PC-3 (cell line): ENCODE measurements at regions not wholly inside any gene's neighbourhood (a gene's known extent, or its start where the extent isn't known, plus 50 kb on each side); places are given as distances from the start of the nearest gene placed in this dataset.
"Not testable (repeated sequence)": the region's sequence is repeated elsewhere in the genome, so short reads cannot be mapped to it uniquely, and the experiment has no call there.

ENCODE experiments used
- ATAC-seq: fragments of 200-7000 bp; cut with Tn5 transposase; 2 replicates; pipeline ENCODE4 v1.9.1; 2020; ENCODE audit warnings: mild to moderate bottlenecking, moderate library complexity
- BruUV-seq: library from RNA; stranded (reverse); fragments of 400-500 nt; replicated peaks from 2 replicates; lab custom pipeline; 2021; lab: Mats Ljungman, UMichigan
- CTCF ChIA-PET: fragments of 300-600 bp; sonication (Branson Sonifier 250); formaldehyde crosslinking; loops from one replicate; lab custom pipeline; 2022; ENCODE audit warnings: antibody characterized with exemption; lab: Charles Lee
- POLR2A ChIA-PET: fragments of 300-600 bp; sonication (Branson Sonifier 250); formaldehyde crosslinking; loops from one replicate; lab custom pipeline; 2022; ENCODE audit warnings: antibody characterized with exemption; ENCODE audit not compliant: unreplicated experiment; lab: Charles Lee
- DNase-seq: peaks from one replicate; pipeline ENCODE4 v3.0.0-alpha.2; 2015
- H2AFZ ChIP-seq: fragments of 300-600 bp; sonication (generic); 2 replicates; pipeline ENCODE4 v1.6.0; 2016; ENCODE audit warnings: antibody characterized with exemption, low read length
- H3F3A ChIP-seq: fragments of 300-600 bp; sonication (generic); one replicate; pipeline ENCODE4 v1.6.0; 2017; ENCODE audit warnings: antibody characterized with exemption, low read length, control low read depth, mild to moderate bottlenecking; ENCODE audit not compliant: unreplicated experiment
- H3K27ac ChIP-seq: fragments of 300-600 bp; sonication (generic); 2 replicates; pipeline ENCODE4 v1.5.1; 2016; ENCODE audit warnings: mild to moderate bottlenecking, low read length
- H3K27me3 ChIP-seq: fragments of 300-600 bp; sonication (generic); 2 replicates; pipeline ENCODE4 v1.6.1; 2016; ENCODE audit warnings: low read length, mixed read lengths
- H3K36me3 ChIP-seq: fragments of 300-600 bp; sonication (generic); 2 replicates; pipeline ENCODE4 v1.6.1; 2016; ENCODE audit warnings: low read depth, mixed run types, low read length, mixed read lengths
- H3K4me1 ChIP-seq: fragments of 300-600 bp; sonication (generic); 2 replicates; pipeline ENCODE4 v1.5.1; 2016; ENCODE audit warnings: low read length; ENCODE audit not compliant: insufficient read depth
- H3K4me2 ChIP-seq: fragments of 300-600 bp; sonication (generic); 2 replicates; pipeline ENCODE4 v1.6.0; 2016; ENCODE audit warnings: low read length
- H3K4me3 ChIP-seq: fragments of 300-600 bp; sonication (generic); 2 replicates; pipeline ENCODE4 v1.5.1; 2016; ENCODE audit warnings: mild to moderate bottlenecking, low read length, mixed read lengths
- H3K79me2 ChIP-seq: fragments of 300-600 bp; sonication (generic); 2 replicates; pipeline ENCODE4 v1.6.1; 2017; ENCODE audit warnings: low read length, mixed read lengths
- H3K9ac ChIP-seq: fragments of 300-600 bp; sonication (generic); 2 replicates; pipeline ENCODE4 v1.6.0; 2016; ENCODE audit warnings: mild to moderate bottlenecking, low read length
- H3K9me2 ChIP-seq: fragments of 300-600 bp; sonication (generic); replicated peaks from 2 replicates; pipeline ENCODE4 v1.6.1; 2016; ENCODE audit warnings: mixed run types, low read length, mixed read lengths
- H3K9me3 ChIP-seq: fragments of 300-600 bp; sonication (generic); 2 replicates; pipeline ENCODE4 v1.6.1; 2016; ENCODE audit warnings: low read length, mixed read lengths
- H4K20me1 ChIP-seq: fragments of 300-600 bp; sonication (generic); 2 replicates; pipeline ENCODE4 v1.6.1; 2016; ENCODE audit warnings: low read length, mixed read lengths
- EZH2 ChIP-seq: fragments of 300-600 bp; sonication (generic); IDR thresholded peaks from one replicate; pipeline ENCODE4 v1.6.1; 2017; ENCODE audit warnings: antibody characterized with exemption, mild to moderate bottlenecking, low read length; ENCODE audit not compliant: unreplicated experiment
- EZH2phosphoT487 ChIP-seq: fragments of 300-600 bp; sonication (generic); IDR thresholded peaks from 2 replicates; pipeline ENCODE4 v1.6.1; 2018; ENCODE audit warnings: mild to moderate bottlenecking, antibody characterized with exemption, low read length, borderline replicate concordance
- intact Hi-C: fragments of 100-400 bp; cut with micrococcal nuclease; formaldehyde crosslinking; loops from 2 replicates; pipeline ENCODE4 v1.9.0; 2023
- TF ChIP-seq, protein P1 (sequence below): fragments of 300-600 bp; sonication (generic); conservative IDR thresholded peaks from 2 replicates; pipeline ENCODE4 v1.5.1; 2017; ENCODE audit warnings: antibody characterized with exemption, low read depth, mild to moderate bottlenecking, low read length

DNA sequence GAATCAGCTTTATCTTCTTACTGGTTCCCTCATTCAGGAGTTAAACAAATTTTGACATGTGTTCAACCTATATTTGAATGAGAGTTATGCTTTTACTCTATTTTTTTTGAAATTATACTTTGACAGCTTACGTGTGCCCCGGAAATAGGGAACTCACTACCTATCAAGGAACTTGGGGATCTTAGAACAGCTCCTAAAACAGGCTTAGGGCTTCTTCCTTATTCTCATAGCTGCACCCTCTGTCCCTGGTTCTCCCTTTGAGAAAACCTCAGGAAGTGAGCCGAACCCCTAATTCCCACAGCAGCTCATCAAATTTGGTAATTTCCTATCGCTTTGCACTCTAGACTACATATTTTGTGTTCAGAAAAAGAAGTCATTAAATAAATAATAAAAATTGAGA lies 81.2 kb upstream of the RUNX3 start:
- DNase-seq (no peak), ATAC-seq (no peak)
- no peak overlapping the region for H3K27ac ChIP-seq
- no peaks in the 10 kb centered on the region for H3K9me2 ChIP-seq
- no peaks in the 10 kb centered on the region for H3K79me2 ChIP-seq
- H3K9ac ChIP-seq = no peak overlapping the region
- BruUV-seq = no TSS peak
- H2AFZ ChIP-seq = no peak overlapping the region
- intact Hi-C loops = no loop called here
- no peaks in the 10 kb centered on the region for H3K36me3 ChIP-seq
- no peak overlapping the region for H3K4me2 ChIP-seq
- H3F3A ChIP-seq = no peaks in the 10 kb centered on the region
- TF ChIP-seq, protein P1, sequence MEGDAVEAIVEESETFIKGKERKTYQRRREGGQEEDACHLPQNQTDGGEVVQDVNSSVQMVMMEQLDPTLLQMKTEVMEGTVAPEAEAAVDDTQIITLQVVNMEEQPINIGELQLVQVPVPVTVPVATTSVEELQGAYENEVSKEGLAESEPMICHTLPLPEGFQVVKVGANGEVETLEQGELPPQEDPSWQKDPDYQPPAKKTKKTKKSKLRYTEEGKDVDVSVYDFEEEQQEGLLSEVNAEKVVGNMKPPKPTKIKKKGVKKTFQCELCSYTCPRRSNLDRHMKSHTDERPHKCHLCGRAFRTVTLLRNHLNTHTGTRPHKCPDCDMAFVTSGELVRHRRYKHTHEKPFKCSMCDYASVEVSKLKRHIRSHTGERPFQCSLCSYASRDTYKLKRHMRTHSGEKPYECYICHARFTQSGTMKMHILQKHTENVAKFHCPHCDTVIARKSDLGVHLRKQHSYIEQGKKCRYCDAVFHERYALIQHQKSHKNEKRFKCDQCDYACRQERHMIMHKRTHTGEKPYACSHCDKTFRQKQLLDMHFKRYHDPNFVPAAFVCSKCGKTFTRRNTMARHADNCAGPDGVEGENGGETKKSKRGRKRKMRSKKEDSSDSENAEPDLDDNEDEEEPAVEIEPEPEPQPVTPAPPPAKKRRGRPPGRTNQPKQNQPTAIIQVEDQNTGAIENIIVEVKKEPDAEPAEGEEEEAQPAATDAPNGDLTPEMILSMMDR = no peak
- TF ChIP-seq EZH2phosphoT487 (no peak), EZH2 (no peak)
- no peaks in the 10 kb centered on the region for H4K20me1 ChIP-seq
- no peaks in the 10 kb centered on the region for H3K9me3 ChIP-seq
- no peaks in the 10 kb centered on the region for H3K4me1 ChIP-seq
- CTCF ChIA-PET = no interaction called here
- H3K4me3 ChIP-seq = no peak overlapping the region
- peaks cover 12% of the 10 kb centered on the region for H3K27me3 ChIP-seq
- POLR2A ChIA-PET = no interaction called here

GRCh38 chr1:25009671-25010262 lies 79.7 kb upstream of the RUNX3 start:
- Histone ChIP-seq H3K4me2 (no peak overlapping the region), H3K36me3 (no peaks in the 10 kb centered on the region), H3K4me3 (no peak overlapping the region), H3K27ac (no peak overlapping the region), H3K9me3 (no peaks in the 10 kb centered on the region), H3K27me3 (peaks cover 26% of the 10 kb centered on the region), H4K20me1 (no peaks in the 10 kb centered on the region), H3K4me1 (no peaks in the 10 kb centered on the region), H3K9me2 (no peaks in the 10 kb centered on the region), H3K79me2 (no peaks in the 10 kb centered on the region), H2AFZ (no peak overlapping the region), H3K9ac (no peak overlapping the region), H3F3A (no peaks in the 10 kb centered on the region)
- no peak for DNase-seq
- BruUV-seq = no TSS peak
- intact Hi-C loops = no loop called here
- CTCF ChIA-PET = no interaction called here
- POLR2A ChIA-PET = no interaction called here
- TF ChIP-seq, protein P1 = no peak
- TF ChIP-seq EZH2phosphoT487 = no peak
- TF ChIP-seq EZH2 = no peak
- no peak for ATAC-seq

GRCh38 chr1:25008192-25008485 lies 78.1 kb upstream of the RUNX3 start:
- no peak for TF ChIP-seq EZH2
- TF ChIP-seq, protein P1 = no peak
- TF ChIP-seq EZH2phosphoT487 = no peak
- Histone ChIP-seq H3F3A (no peaks in the 10 kb centered on the region), H3K79me2 (no peaks in the 10 kb centered on the region), H3K4me3 (no peak overlapping the region), H3K36me3 (no peaks in the 10 kb centered on the region), H3K4me1 (no peaks in the 10 kb centered on the region), H2AFZ (no peak overlapping the region), H3K27ac (no peak overlapping the region), H3K27me3 (peaks cover 27% of the 10 kb centered on the region), H3K4me2 (no peak overlapping the region), H3K9me2 (no peaks in the 10 kb centered on the region), H4K20me1 (no peaks in the 10 kb centered on the region), H3K9ac (no peak overlapping the region), H3K9me3 (no peaks in the 10 kb centered on the region)
- DNase-seq (no peak), ATAC-seq (no peak)
- intact Hi-C loops = no loop called here
- CTCF ChIA-PET = no interaction called here
- POLR2A ChIA-PET = no interaction called here
- no TSS peak for BruUV-seq

DNA sequence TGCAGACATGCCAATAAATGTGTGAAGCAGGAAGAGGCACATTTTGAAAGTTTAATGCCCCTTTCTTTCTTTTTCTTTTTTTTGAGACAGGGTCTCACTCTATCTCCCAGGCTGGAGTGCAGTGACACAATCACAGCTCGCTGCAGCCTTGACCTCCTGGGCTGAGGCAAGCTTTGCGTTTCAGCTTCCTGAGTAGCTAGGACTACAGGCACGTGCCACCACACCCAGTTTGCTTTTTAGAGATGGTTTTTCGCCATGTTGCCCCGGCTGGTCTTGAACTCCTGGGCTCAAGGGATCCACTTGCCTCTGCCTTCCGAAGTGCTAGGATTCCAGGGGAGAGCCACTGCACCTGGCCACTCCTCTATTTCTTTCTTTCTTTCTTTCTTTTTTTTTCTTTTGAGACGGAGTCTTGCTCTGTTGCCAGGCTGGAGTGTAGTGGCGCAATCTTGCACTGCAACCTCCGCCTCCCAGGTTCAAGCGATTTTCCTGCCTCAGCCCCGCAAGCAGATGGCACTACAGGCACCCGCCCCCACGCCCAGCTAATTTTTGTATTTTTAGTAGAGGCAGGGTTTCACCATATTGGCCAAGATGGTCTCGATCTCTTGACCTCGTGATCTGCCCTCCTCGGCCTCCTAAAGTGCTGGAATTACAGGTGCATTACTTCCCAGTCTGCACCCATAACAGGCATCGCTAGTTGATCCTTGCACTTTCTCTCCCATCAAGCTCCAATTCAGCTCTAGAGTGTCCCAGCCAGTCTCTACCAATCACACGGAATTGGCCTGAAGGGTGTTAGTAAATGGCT lies 77.5 kb upstream of the RUNX3 start:
- ATAC-seq, intact Hi-C loops, H3K36me3 ChIP-seq, H4K20me1 ChIP-seq, H3K4me2 ChIP-seq, POLR2A ChIA-PET, DNase-seq, BruUV-seq, H3F3A ChIP-seq, H3K9me2 ChIP-seq, H3K4me1 ChIP-seq, H2AFZ ChIP-seq, H3K9me3 ChIP-seq, H3K4me3 ChIP-seq, H3K9ac ChIP-seq, CTCF ChIA-PET, H3K27ac ChIP-seq, H3K79me2 ChIP-seq: not testable (repeated sequence)
- peaks cover 27% of the 10 kb centered on the region for H3K27me3 ChIP-seq
